GM23248 (cell line): ENCODE measurements at regions not wholly inside any gene's neighbourhood (a gene's known extent, or its start where the extent isn't known, plus 50 kb on each side); places are given as distances from the start of the nearest gene placed in this dataset.

Experiments
- DNase-seq: peaks from one replicate; pipeline ENCODE4 v3.0.0-alpha.2; 2015
- H2AFZ ChIP-seq: fragments of 200-600 bp; sonication (generic); 2 replicates; pipeline ENCODE4 v1.6.1; 2016; ENCODE audit warnings: antibody characterized with exemption
- H3F3A ChIP-seq: fragments of 200-600 bp; sonication (generic); 2 replicates; pipeline ENCODE4 v1.6.1; 2016; ENCODE audit warnings: mild to moderate bottlenecking, antibody characterized with exemption, mixed run types; ENCODE audit not compliant: insufficient read depth
- H3K27ac ChIP-seq: fragments of 200-600 bp; sonication (generic); 2 replicates; pipeline ENCODE4 v1.5.1; 2016; ENCODE audit warnings: mild to moderate bottlenecking
- H3K27me3 ChIP-seq: fragments of 200-600 bp; sonication (generic); replicated peaks from 2 replicates; pipeline ENCODE4 v1.6.1; 2016; ENCODE audit warnings: mild to moderate bottlenecking; ENCODE audit not compliant: insufficient read depth
- H3K36me3 ChIP-seq: fragments of 200-600 bp; sonication (generic); 2 replicates; pipeline ENCODE4 v1.6.1; 2016; ENCODE audit warnings: low read depth, mild to moderate bottlenecking
- H3K4me1 ChIP-seq: fragments of 200-600 bp; sonication (generic); 2 replicates; pipeline ENCODE4 v1.6.1; 2016; ENCODE audit warnings: mild to moderate bottlenecking; ENCODE audit not compliant: insufficient read depth
- H3K4me2 ChIP-seq: fragments of 200-600 bp; sonication (generic); one replicate; pipeline ENCODE4 v1.6.1; 2016; ENCODE audit warnings: mild to moderate bottlenecking; ENCODE audit not compliant: unreplicated experiment
- H3K4me3 ChIP-seq: fragments of 200-600 bp; sonication (generic); 2 replicates; pipeline ENCODE4 v1.5.1; 2016; ENCODE audit warnings: mild to moderate bottlenecking
- H3K79me2 ChIP-seq: fragments of 200-600 bp; sonication (generic); 2 replicates; pipeline ENCODE4 v1.6.1; 2016; ENCODE audit warnings: mild to moderate bottlenecking; ENCODE audit not compliant: insufficient read depth
- H3K9ac ChIP-seq: fragments of 200-600 bp; sonication (generic); 2 replicates; pipeline ENCODE4 v1.6.1; 2016; ENCODE audit warnings: mild to moderate bottlenecking
- H3K9me2 ChIP-seq: fragments of 200-600 bp; sonication (generic); 2 replicates; pipeline ENCODE4 v1.6.1; 2016; ENCODE audit warnings: mixed run types, mild to moderate bottlenecking, moderate library complexity; ENCODE audit not compliant: insufficient read depth
- H3K9me3 ChIP-seq: fragments of 200-600 bp; sonication (generic); one replicate; pipeline ENCODE4 v1.6.1; 2017; ENCODE audit warnings: low read depth
- H4K20me1 ChIP-seq: fragments of 200-600 bp; sonication (generic); 2 replicates; pipeline ENCODE4 v1.6.0; 2016; ENCODE audit not compliant: insufficient read depth
- EZH2 ChIP-seq: fragments of 200-600 bp; sonication (generic); IDR thresholded peaks from 2 replicates; pipeline ENCODE4 v1.6.1; 2018; ENCODE audit warnings: antibody characterized with exemption, mild to moderate bottlenecking; ENCODE audit not compliant: insufficient read depth, poor library complexity, severe bottlenecking
- EZH2phosphoT487 ChIP-seq: fragments of 200-600 bp; sonication (generic); IDR thresholded peaks from 2 replicates; pipeline ENCODE4 v1.6.1; 2018; ENCODE audit warnings: antibody characterized with exemption, moderate library complexity, mild to moderate bottlenecking, low read depth; ENCODE audit not compliant: insufficient read depth
- WGBS, 2 experiments: methylation state at CpG; one replicate each; pipeline ENCODE4 v1.1.6; 2015 to 2017; ENCODE audit warnings: low lambda C conversion rate in 2 of 2, low coverage in 1 of 2; ENCODE audit errors: missing lambda C conversion rate in 2 of 2; 5-methylcytosine and 5-hydroxymethylcytosine counted together
- in situ Hi-C: fragments of 300-500 bp; cut with MboI; formaldehyde crosslinking; loops from 2 replicates; pipeline ENCODE4 v1.15.0; 2020

- Histone ChIP-seq H3K4me1 (no peaks in the 10 kb centered on the region), H2AFZ (no peak overlapping the region), H3K27me3 (no peaks in the 10 kb centered on the region), H4K20me1 (no peaks in the 10 kb centered on the region), H3K36me3 (no peaks in the 10 kb centered on the region), H3K4me2 (no peak overlapping the region), H3K9me2 (no peaks in the 10 kb centered on the region), H3K4me3 (no peak overlapping the region), H3K9me3 (no peaks in the 10 kb centered on the region), H3K27ac (no peak overlapping the region), H3K9ac (no peak overlapping the region), H3K79me2 (no peaks in the 10 kb centered on the region), H3F3A (no peaks in the 10 kb centered on the region)
- in situ Hi-C loops: no loop called here
- WGBS, 2 experiments: 67 to 69% methylated on average over 3 of the region's 3 CpGs
- no peak for DNase-seq
- TF ChIP-seq EZH2 (no peak), EZH2phosphoT487 (no peak)
These were observed 285.6 kb upstream of the COL8A1 start for GRCh38 chr3:99352811-99353210.

- in situ Hi-C loops: no loop called here
- H3K9me2 ChIP-seq: no peaks in the 10 kb centered on the region
- H4K20me1 ChIP-seq: no peaks in the 10 kb centered on the region
- H3K4me3 ChIP-seq: no peak overlapping the region
- H3K27ac ChIP-seq: no peak overlapping the region
- no peak overlapping the region for H2AFZ ChIP-seq
- H3K79me2 ChIP-seq: no peaks in the 10 kb centered on the region
- H3K4me1 ChIP-seq: no peaks in the 10 kb centered on the region
- no peaks in the 10 kb centered on the region for H3K9me3 ChIP-seq
- no peaks in the 10 kb centered on the region for H3K36me3 ChIP-seq
- no peak for DNase-seq
- 47 to 51% methylated on average over 3 of the region's 3 CpGs for WGBS, 2 experiments
- no peaks in the 10 kb centered on the region for H3F3A ChIP-seq
- TF ChIP-seq EZH2: no peak
- TF ChIP-seq EZH2phosphoT487: no peak
- H3K4me2 ChIP-seq: no peak overlapping the region
- H3K27me3 ChIP-seq: no peaks in the 10 kb centered on the region
- no peak overlapping the region for H3K9ac ChIP-seq
These were observed 287.3 kb upstream of the COL8A1 start for GRCh38 chr3:99351122-99351521.

GRCh38 chr3:99348451-99348850, 289.9 kb upstream of the COL8A1 start:
- 67 to 74% methylated on average over 3 of the region's 3 CpGs for WGBS, 2 experiments
- Histone ChIP-seq H3K27me3 (no peaks in the 10 kb centered on the region), H3K4me2 (no peak overlapping the region), H3K27ac (no peak overlapping the region), H4K20me1 (no peaks in the 10 kb centered on the region), H3K79me2 (no peaks in the 10 kb centered on the region), H3K36me3 (no peaks in the 10 kb centered on the region), H3K9ac (no peak overlapping the region), H3K4me1 (no peaks in the 10 kb centered on the region), H3K9me3 (no peaks in the 10 kb centered on the region), H2AFZ (no peak overlapping the region), H3F3A (no peaks in the 10 kb centered on the region), H3K9me2 (no peaks in the 10 kb centered on the region), H3K4me3 (no peak overlapping the region)
- DNase-seq: no peak
- in situ Hi-C loops: no loop called here
- TF ChIP-seq EZH2phosphoT487 (no peak), EZH2 (no peak)

- Histone ChIP-seq H2AFZ (no peak overlapping the region), H3K4me1 (no peaks in the 10 kb centered on the region), H3K27me3 (no peaks in the 10 kb centered on the region), H3K9ac (no peak overlapping the region), H3K36me3 (no peaks in the 10 kb centered on the region), H3F3A (no peaks in the 10 kb centered on the region), H3K4me2 (no peak overlapping the region), H4K20me1 (no peaks in the 10 kb centered on the region), H3K79me2 (no peaks in the 10 kb centered on the region), H3K9me3 (no peaks in the 10 kb centered on the region), H3K4me3 (no peak overlapping the region), H3K27ac (no peak overlapping the region), H3K9me2 (no peaks in the 10 kb centered on the region)
- no peak for TF ChIP-seq EZH2
- in situ Hi-C loops: no loop called here
- DNase-seq: peak; percentile 55
- WGBS, 2 experiments: 78 to 88% methylated on average over 2 of the region's 2 CpGs
These were observed 294.2 kb upstream of the COL8A1 start for GRCh38 chr3:99344216-99344615.

GRCh38 chr3:99342383-99342782, 296.0 kb upstream of the COL8A1 start:
- Histone ChIP-seq H3K36me3 (no peaks in the 10 kb centered on the region), H3K9ac (no peak overlapping the region), H3F3A (no peaks in the 10 kb centered on the region), H3K4me2 (no peak overlapping the region), H3K79me2 (no peaks in the 10 kb centered on the region), H3K4me1 (no peaks in the 10 kb centered on the region), H3K27ac (no peak overlapping the region), H2AFZ (no peak overlapping the region), H3K4me3 (no peak overlapping the region), H3K9me2 (no peaks in the 10 kb centered on the region), H3K9me3 (no peaks in the 10 kb centered on the region), H3K27me3 (no peaks in the 10 kb centered on the region), H4K20me1 (no peaks in the 10 kb centered on the region)
- DNase-seq: no peak
- TF ChIP-seq EZH2phosphoT487 (no peak), EZH2 (no peak)
- in situ Hi-C loops: no loop called here
- 74% methylated on average over 1 of the region's 1 CpG for WGBS, 2 experiments
